Neural progenitor cell (in vitro differentiated cells): ENCODE measurements at regions not wholly inside any gene's neighbourhood (a gene's known extent, or its start where the extent isn't known, plus 50 kb on each side); places are given as distances from the start of the nearest gene placed in this dataset.

Source experiments
- CTCF ChIP-seq: fragments of 200-600 bp; sonication (generic); IDR thresholded peaks from 2 replicates; pipeline ENCODE4 v1.5.1; 2017; ENCODE audit warnings: antibody characterized with exemption, mild to moderate bottlenecking
- EZH2phosphoT487 ChIP-seq: fragments of 200-600 bp; sonication (generic); IDR thresholded peaks from 2 replicates; pipeline ENCODE4 v1.6.1; 2017; ENCODE audit warnings: antibody characterized with exemption

- TF ChIP-seq CTCF (no peak), EZH2phosphoT487 (no peak)
Measured at GRCh38 chr2:220512419-220512818, 885.0 kb downstream of the SLC4A3 start.
